ENCODE measurements at regions not wholly inside any gene's neighbourhood (a gene's known extent, or its start where the extent isn't known, plus 50 kb on each side); places are given as distances from the start of the nearest gene placed in this dataset.

GRCh38 chr14:101058571-101058970 is 155.0 kb upstream of the RTL1 start:
- Histone ChIP-seq H3K27me3 (ENCODE audit: control insufficient read depth in 2 of 2, insufficient read depth in 2 of 2, low read length in 2 of 2) (no peaks in the 10 kb centered on the region), H3K79me2 (ENCODE audit: insufficient read depth, low read length) (no peaks in the 10 kb centered on the region), H4K20me1 (ENCODE audit: insufficient read depth, low read length) (no peaks in the 10 kb centered on the region), H3K4me1 (ENCODE audit: control insufficient read depth in 1 of 2, insufficient read depth in 2 of 2, low read length in 2 of 2) (no peaks in the 10 kb centered on the region), H3K36me3 (replicated peaks in 1 of 2; ENCODE audit: control insufficient read depth in 1 of 2, insufficient read depth in 2 of 2, low read length in 2 of 2) (no peaks in the 10 kb centered on the region), H3K9me3 (replicated peaks in 1 of 2; ENCODE audit: control insufficient read depth in 1 of 2, insufficient read depth in 1 of 2, low read length in 2 of 2) (peaks cover 0 to 2% of the 10 kb centered on the region in 2 donors), H3K4me3 (replicated peaks in 1 of 3; ENCODE audit: low read depth in 2 of 3, low read length in 3 of 3) (no peak overlapping the region), H3K9ac (ENCODE audit: insufficient read depth, low read length, poor library complexity, severe bottlenecking) (no peak overlapping the region), H2AFZ (ENCODE audit: insufficient read depth, low read depth, low read length, poor library complexity, severe bottlenecking) (no peak overlapping the region), H3K4me2 (replicated peaks; ENCODE audit: extremely low read depth, low read length, poor library complexity, severe bottlenecking) (no peak overlapping the region), H3K27ac (ENCODE audit: low read depth in 1 of 2, low read length in 2 of 2) (no peak overlapping the region)
- no CpG with 5 or more reads among the region's 3 CpGs for WGBS (ENCODE audit: insufficient coverage)
- no peak for TF ChIP-seq CTCF (IDR thresholded peaks at IDR 0.05)
- no peak overlapping the region for H3K27ac Mint-ChIP-seq
- DNase-seq: no peak
- H3K27me3 Mint-ChIP-seq (ENCODE audit: low read depth in 3 of 3): peaks cover 0 to 3% (median 2%) of the 10 kb centered on the region in 3 donors
- H3K4me1 Mint-ChIP-seq: no peaks in the 10 kb centered on the region
- no peak overlapping the region for H3K4me3 Mint-ChIP-seq
- H3K36me3 Mint-ChIP-seq: no peaks in the 10 kb centered on the region
- peaks cover 0 to 23% (median 5%) of the 10 kb centered on the region in 7 donors for H3K9me3 Mint-ChIP-seq
- intact Hi-C loops (cut with micrococcal nuclease): no loop called here

- Histone ChIP-seq H3K4me3 (replicated peaks in 1 of 3; ENCODE audit: low read depth in 2 of 3, low read length in 3 of 3) (no peak overlapping the region), H3K4me2 (replicated peaks; ENCODE audit: extremely low read depth, low read length, poor library complexity, severe bottlenecking) (no peak overlapping the region), H3K36me3 (replicated peaks in 1 of 2; ENCODE audit: control insufficient read depth in 1 of 2, insufficient read depth in 2 of 2, low read length in 2 of 2) (no peaks in the 10 kb centered on the region), H3K27ac (ENCODE audit: low read depth in 1 of 2, low read length in 2 of 2) (no peak overlapping the region), H3K9ac (ENCODE audit: insufficient read depth, low read length, poor library complexity, severe bottlenecking) (no peak overlapping the region), H3K79me2 (ENCODE audit: insufficient read depth, low read length) (no peaks in the 10 kb centered on the region), H2AFZ (ENCODE audit: insufficient read depth, low read depth, low read length, poor library complexity, severe bottlenecking) (no peak overlapping the region), H3K27me3 (ENCODE audit: control insufficient read depth in 2 of 2, insufficient read depth in 2 of 2, low read length in 2 of 2) (no peaks in the 10 kb centered on the region), H4K20me1 (ENCODE audit: insufficient read depth, low read length) (no peaks in the 10 kb centered on the region), H3K4me1 (ENCODE audit: control insufficient read depth in 1 of 2, insufficient read depth in 2 of 2, low read length in 2 of 2) (no peaks in the 10 kb centered on the region), H3K9me3 (replicated peaks in 1 of 2; ENCODE audit: control insufficient read depth in 1 of 2, insufficient read depth in 1 of 2, low read length in 2 of 2) (peaks cover 0 to 2% of the 10 kb centered on the region in 2 donors)
- Mint-ChIP-seq H3K27ac (no peak overlapping the region), H3K4me3 (no peak overlapping the region), H3K36me3 (no peaks in the 10 kb centered on the region), H3K4me1 (no peaks in the 10 kb centered on the region), H3K27me3 (ENCODE audit: low read depth in 3 of 3) (peaks cover 3 to 5% (median 3%) of the 10 kb centered on the region in 3 donors), H3K9me3 (peaks cover 0 to 14% (median 4%) of the 10 kb centered on the region in 7 donors)
- WGBS (ENCODE audit: insufficient coverage): 98% methylated on average over 11 of the region's 19 CpGs
- no peak for TF ChIP-seq CTCF (IDR thresholded peaks at IDR 0.05)
- no peak for DNase-seq
- intact Hi-C loops (cut with micrococcal nuclease): no loop called here
Measured at GRCh38 chr14:101060171-101060601, 156.7 kb upstream of the RTL1 start.

Measured in CD14-positive monocyte (primary cell).